Astrocyte (in vitro differentiated cells and primary cell): ENCODE measurements at regions not wholly inside any gene's neighbourhood (a gene's known extent, or its start where the extent isn't known, plus 50 kb on each side); places are given as distances from the start of the nearest gene placed in this dataset.
"Not testable (repeated sequence)": the region's sequence is repeated elsewhere in the genome, so short reads cannot be mapped to it uniquely, and the experiment has no call there.

Source experiments
- EZH2 ChIP-seq: IDR thresholded peaks from 2 replicates; pipeline ENCODE4 v1.6.1; 2012; ENCODE audit warnings: mild to moderate bottlenecking, low read length, inconsistent platforms; ENCODE audit not compliant: insufficient read depth
- TF ChIP-seq, protein P1 (sequence below): IDR thresholded peaks from 2 replicates; pipeline ENCODE4 v1.5.1; 2011; ENCODE audit warnings: low read depth, mild to moderate bottlenecking, inconsistent platforms, low read length, moderate library complexity; ENCODE audit not compliant: insufficient read depth

DNA sequence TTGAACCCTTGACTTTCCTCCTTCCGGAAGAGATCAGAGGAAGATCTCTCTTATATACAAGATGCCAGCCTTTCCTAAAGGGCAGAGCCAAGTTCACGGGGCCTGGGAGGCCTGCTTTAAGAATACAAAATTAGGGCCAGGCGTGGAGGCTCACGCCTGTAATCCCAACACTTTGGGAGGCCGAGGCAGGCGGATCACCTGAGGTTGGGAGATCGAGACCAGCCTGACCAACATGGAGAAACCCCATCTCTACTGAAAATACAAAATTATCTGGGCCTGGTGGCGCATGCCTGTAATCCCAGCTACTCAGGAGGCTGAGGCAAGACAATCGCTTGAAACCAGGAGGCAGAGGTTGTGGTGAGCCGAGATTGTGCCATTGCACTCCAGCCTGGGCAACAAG lies 108.2 kb upstream of the SPDYE9 start:
- TF ChIP-seq, protein P1, sequence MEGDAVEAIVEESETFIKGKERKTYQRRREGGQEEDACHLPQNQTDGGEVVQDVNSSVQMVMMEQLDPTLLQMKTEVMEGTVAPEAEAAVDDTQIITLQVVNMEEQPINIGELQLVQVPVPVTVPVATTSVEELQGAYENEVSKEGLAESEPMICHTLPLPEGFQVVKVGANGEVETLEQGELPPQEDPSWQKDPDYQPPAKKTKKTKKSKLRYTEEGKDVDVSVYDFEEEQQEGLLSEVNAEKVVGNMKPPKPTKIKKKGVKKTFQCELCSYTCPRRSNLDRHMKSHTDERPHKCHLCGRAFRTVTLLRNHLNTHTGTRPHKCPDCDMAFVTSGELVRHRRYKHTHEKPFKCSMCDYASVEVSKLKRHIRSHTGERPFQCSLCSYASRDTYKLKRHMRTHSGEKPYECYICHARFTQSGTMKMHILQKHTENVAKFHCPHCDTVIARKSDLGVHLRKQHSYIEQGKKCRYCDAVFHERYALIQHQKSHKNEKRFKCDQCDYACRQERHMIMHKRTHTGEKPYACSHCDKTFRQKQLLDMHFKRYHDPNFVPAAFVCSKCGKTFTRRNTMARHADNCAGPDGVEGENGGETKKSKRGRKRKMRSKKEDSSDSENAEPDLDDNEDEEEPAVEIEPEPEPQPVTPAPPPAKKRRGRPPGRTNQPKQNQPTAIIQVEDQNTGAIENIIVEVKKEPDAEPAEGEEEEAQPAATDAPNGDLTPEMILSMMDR: not testable (repeated sequence)
- TF ChIP-seq EZH2: not testable (repeated sequence)
